ENCODE measurements at regions not wholly inside any gene's neighbourhood (a gene's known extent, or its start where the extent isn't known, plus 50 kb on each side); places are given as distances from the start of the nearest gene placed in this dataset.

DNA sequence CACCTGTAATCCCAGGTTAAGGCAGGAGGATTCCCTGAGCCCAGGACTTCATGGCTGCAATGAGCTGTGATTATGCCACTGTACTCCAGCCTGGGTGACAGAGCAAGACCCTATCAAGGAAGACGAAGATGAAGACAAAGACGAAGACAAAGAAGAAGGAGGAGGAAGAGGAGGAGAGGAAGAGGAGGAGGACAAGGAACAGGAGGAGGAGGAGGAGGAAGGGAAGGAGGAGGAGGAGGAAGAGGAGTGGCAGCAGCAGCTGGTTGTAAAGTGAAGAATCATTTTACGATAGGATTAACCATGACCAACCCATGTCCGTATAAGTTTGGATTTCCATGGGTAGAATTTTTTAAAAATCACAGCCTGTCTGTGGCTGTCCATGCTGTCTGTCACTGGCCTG, 316.8 kb upstream of the TNRC6C start:
- TF ChIP-seq POLR2A (IDR thresholded peaks at IDR 0.05; ENCODE audit: low read depth), result no peak
- TF ChIP-seq, protein P1, sequence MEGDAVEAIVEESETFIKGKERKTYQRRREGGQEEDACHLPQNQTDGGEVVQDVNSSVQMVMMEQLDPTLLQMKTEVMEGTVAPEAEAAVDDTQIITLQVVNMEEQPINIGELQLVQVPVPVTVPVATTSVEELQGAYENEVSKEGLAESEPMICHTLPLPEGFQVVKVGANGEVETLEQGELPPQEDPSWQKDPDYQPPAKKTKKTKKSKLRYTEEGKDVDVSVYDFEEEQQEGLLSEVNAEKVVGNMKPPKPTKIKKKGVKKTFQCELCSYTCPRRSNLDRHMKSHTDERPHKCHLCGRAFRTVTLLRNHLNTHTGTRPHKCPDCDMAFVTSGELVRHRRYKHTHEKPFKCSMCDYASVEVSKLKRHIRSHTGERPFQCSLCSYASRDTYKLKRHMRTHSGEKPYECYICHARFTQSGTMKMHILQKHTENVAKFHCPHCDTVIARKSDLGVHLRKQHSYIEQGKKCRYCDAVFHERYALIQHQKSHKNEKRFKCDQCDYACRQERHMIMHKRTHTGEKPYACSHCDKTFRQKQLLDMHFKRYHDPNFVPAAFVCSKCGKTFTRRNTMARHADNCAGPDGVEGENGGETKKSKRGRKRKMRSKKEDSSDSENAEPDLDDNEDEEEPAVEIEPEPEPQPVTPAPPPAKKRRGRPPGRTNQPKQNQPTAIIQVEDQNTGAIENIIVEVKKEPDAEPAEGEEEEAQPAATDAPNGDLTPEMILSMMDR (IDR thresholded peaks at IDR 0.05), result no peak
- TF ChIP-seq POLR2AphosphoS5 (IDR thresholded peaks at IDR 0.05), result no peak
- TF ChIP-seq EP300 (IDR thresholded peaks at IDR 0.05), result no peak
